Keratinocyte (primary cell): ENCODE measurements at regions not wholly inside any gene's neighbourhood (a gene's known extent, or its start where the extent isn't known, plus 50 kb on each side); places are given as distances from the start of the nearest gene placed in this dataset.

Experiments used
- DNase-seq: peaks from one replicate; pipeline ENCODE4 v3.0.0-alpha.2; 2011; ENCODE audit warnings: low read depth, missing footprints, low spot score
- FAIRE-seq: peaks from 2 replicates; lab custom pipeline; 2011; peaks lifted over from hg19 to GRCh38; lab: Jason Lieb, UNC
- H2AFZ ChIP-seq: 2 replicates; pipeline ENCODE4 v1.6.0; 2012; ENCODE audit warnings: low read length, control low read depth, inconsistent platforms; ENCODE audit not compliant: control insufficient read depth
- H3K27ac ChIP-seq: 2 replicates; pipeline ENCODE4 v1.5.1; 2011; ENCODE audit warnings: low read length; ENCODE audit not compliant: control insufficient read depth, insufficient read depth
- H3K27me3 ChIP-seq: 3 replicates; pipeline ENCODE4 v1.6.0; 2011; ENCODE audit warnings: low read length; ENCODE audit not compliant: control insufficient read depth, insufficient read depth; ENCODE audit errors: extremely low read depth
- H3K36me3 ChIP-seq, 2 experiments: 2 replicates in 1 of 2; 3 replicates in 1 of 2; pipeline ENCODE4 v1.5.1; 2011; ENCODE audit warnings: low read length in 2 of 2, mild to moderate bottlenecking in 1 of 2; ENCODE audit not compliant: control insufficient read depth in 2 of 2, insufficient read depth in 2 of 2; ENCODE audit errors: extremely low read depth in 1 of 2
- H3K4me1 ChIP-seq: 3 replicates; pipeline ENCODE4 v1.5.1; 2011; ENCODE audit warnings: low read length; ENCODE audit not compliant: control insufficient read depth, insufficient read depth; ENCODE audit errors: extremely low read depth
- H3K4me2 ChIP-seq: 3 replicates; pipeline ENCODE4 v1.6.0; 2011; ENCODE audit warnings: low read depth, low read length; ENCODE audit not compliant: control insufficient read depth, insufficient read depth; ENCODE audit errors: extremely low read depth
- H3K4me3 ChIP-seq, 3 experiments: fragments of 200-600 bp in 1 of 3; sonication (generic) in 1 of 3; 2 replicates in 2 of 3; 3 replicates in 1 of 3; pipeline ENCODE4 v1.5.1; 2011 to 2016; ENCODE audit warnings: low read length in 3 of 3, mild to moderate bottlenecking in 3 of 3, control low read depth in 2 of 3, inconsistent platforms in 1 of 3, low read depth in 1 of 3, mixed read lengths in 1 of 3, mixed run types in 1 of 3, moderate library complexity in 1 of 3; ENCODE audit not compliant: control insufficient read depth in 2 of 3, insufficient read depth in 2 of 3; ENCODE audit errors: extremely low read depth in 1 of 3
- H3K79me2 ChIP-seq: 2 replicates; pipeline ENCODE4 v1.6.0; 2012; ENCODE audit warnings: low read length; ENCODE audit not compliant: control insufficient read depth, insufficient read depth
- H3K9ac ChIP-seq: 3 replicates; pipeline ENCODE4 v1.6.0; 2011; ENCODE audit warnings: low read length; ENCODE audit not compliant: control insufficient read depth, insufficient read depth; ENCODE audit errors: extremely low read depth
- H3K9me1 ChIP-seq: 3 replicates; pipeline ENCODE4 v1.6.0; 2011; ENCODE audit warnings: low read length; ENCODE audit not compliant: control insufficient read depth, insufficient read depth; ENCODE audit errors: extremely low read depth
- H3K9me3 ChIP-seq: 2 replicates; pipeline ENCODE4 v1.5.1; 2012; ENCODE audit warnings: low read depth, low read length; ENCODE audit not compliant: control insufficient read depth
- H4K20me1 ChIP-seq: 3 replicates; pipeline ENCODE4 v1.6.0; 2011; ENCODE audit warnings: low read length; ENCODE audit not compliant: control insufficient read depth, insufficient read depth; ENCODE audit errors: extremely low read depth
- EZH2 ChIP-seq: IDR thresholded peaks from one replicate; pipeline ENCODE4 v1.6.1; 2012; ENCODE audit warnings: inconsistent platforms, mild to moderate bottlenecking, low read length, moderate library complexity
- dilution Hi-C: fragments of 300-500 bp; cut with MboI; formaldehyde crosslinking; loops from one replicate; pipeline ENCODE4 v1.7.0; 2020; ENCODE audit warnings: low sequenced_read_pairs; ENCODE audit not compliant: extremely low pct_ligation_motif_present
- TF ChIP-seq, protein P1 (sequence below), 3 experiments: IDR thresholded peaks in 1 of 3; conservative IDR thresholded peaks in 1 of 3; optimal IDR thresholded peaks in 1 of 3; 2 replicates in 2 of 3; 3 replicates in 1 of 3; pipeline versions ENCODE3 to v1.5.1; 2011; ENCODE audit warnings: low read length in 3 of 3, mild to moderate bottlenecking in 3 of 3, moderate library complexity in 2 of 3, control low read depth in 1 of 3, inconsistent platforms in 1 of 3; ENCODE audit not compliant: insufficient read depth in 2 of 3; ENCODE audit errors: extremely low read depth in 1 of 3

DNA sequence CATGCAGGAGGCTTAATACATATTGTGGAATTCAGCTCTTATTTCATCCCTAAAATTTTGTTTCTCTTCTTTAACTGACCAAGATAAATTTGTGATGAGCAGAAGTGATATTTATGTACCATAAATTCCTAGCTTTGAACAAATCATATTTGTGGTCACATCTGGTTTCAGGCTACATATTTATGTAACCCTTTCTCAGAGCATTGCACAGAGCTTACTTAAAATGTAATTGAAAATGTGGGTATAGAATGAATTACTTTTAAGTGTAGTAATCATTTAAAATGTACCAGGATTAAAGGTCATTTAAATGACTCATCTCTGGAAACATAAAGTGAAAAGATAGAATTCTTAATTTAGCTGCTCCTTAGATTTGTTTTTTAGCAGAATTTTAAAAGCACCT, 129.9 kb upstream of the FRMD6 start:
- H3K9ac ChIP-seq: no peak overlapping the region
- no peaks in the 10 kb centered on the region for H4K20me1 ChIP-seq
- DNase-seq: no peak
- dilution Hi-C loops: no loop called here
- H3K9me3 ChIP-seq: no peaks in the 10 kb centered on the region
- no peaks in the 10 kb centered on the region for H3K27me3 ChIP-seq
- H3K9me1 ChIP-seq: no peaks in the 10 kb centered on the region
- peaks cover 14 to 28% of the 10 kb centered on the region in 2 experiments for H3K36me3 ChIP-seq
- no peak overlapping the region for H3K4me2 ChIP-seq
- no peak overlapping the region for H3K4me3 ChIP-seq
- no peak overlapping the region for H3K27ac ChIP-seq
- no peak for TF ChIP-seq EZH2
- TF ChIP-seq, protein P1, sequence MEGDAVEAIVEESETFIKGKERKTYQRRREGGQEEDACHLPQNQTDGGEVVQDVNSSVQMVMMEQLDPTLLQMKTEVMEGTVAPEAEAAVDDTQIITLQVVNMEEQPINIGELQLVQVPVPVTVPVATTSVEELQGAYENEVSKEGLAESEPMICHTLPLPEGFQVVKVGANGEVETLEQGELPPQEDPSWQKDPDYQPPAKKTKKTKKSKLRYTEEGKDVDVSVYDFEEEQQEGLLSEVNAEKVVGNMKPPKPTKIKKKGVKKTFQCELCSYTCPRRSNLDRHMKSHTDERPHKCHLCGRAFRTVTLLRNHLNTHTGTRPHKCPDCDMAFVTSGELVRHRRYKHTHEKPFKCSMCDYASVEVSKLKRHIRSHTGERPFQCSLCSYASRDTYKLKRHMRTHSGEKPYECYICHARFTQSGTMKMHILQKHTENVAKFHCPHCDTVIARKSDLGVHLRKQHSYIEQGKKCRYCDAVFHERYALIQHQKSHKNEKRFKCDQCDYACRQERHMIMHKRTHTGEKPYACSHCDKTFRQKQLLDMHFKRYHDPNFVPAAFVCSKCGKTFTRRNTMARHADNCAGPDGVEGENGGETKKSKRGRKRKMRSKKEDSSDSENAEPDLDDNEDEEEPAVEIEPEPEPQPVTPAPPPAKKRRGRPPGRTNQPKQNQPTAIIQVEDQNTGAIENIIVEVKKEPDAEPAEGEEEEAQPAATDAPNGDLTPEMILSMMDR (optimal IDR thresholded peaks at IDR 0.05 in 1 of 3, IDR thresholded peaks at IDR 0.05 in 1 of 3, conservative IDR thresholded peaks at IDR 0.05 in 1 of 3; ENCODE audit: extremely low read depth in 1 of 3, insufficient read depth in 2 of 3, low read length in 3 of 3): no peak
- no peak for FAIRE-seq
- H2AFZ ChIP-seq: no peak overlapping the region
- peaks cover 30% of the 10 kb centered on the region for H3K4me1 ChIP-seq
- H3K79me2 ChIP-seq: peaks cover 91% of the 10 kb centered on the region

- dilution Hi-C loops: no loop called here
Measured at GRCh38 chr14:51523243-51523642, 128.5 kb upstream of the FRMD6 start.

More at GRCh38 chr14:51523243-51523642, 128.5 kb upstream of the FRMD6 start:
- peaks cover 30% of the 10 kb centered on the region for H3K4me1 ChIP-seq
- H3K9ac ChIP-seq: no peak overlapping the region
- H3K4me2 ChIP-seq: no peak overlapping the region
- no peaks in the 10 kb centered on the region for H4K20me1 ChIP-seq
- H3K9me3 ChIP-seq: no peaks in the 10 kb centered on the region
- H3K36me3 ChIP-seq: peaks cover 12 to 25% of the 10 kb centered on the region in 2 experiments
- FAIRE-seq (peak; percentile 46), DNase-seq (no peak)
- TF ChIP-seq, protein P1 (optimal IDR thresholded peaks at IDR 0.05 in 1 of 3, IDR thresholded peaks at IDR 0.05 in 1 of 3, conservative IDR thresholded peaks at IDR 0.05 in 1 of 3; ENCODE audit: extremely low read depth in 1 of 3, insufficient read depth in 2 of 3, low read length in 3 of 3): no peak
- TF ChIP-seq EZH2: no peak
- no peak overlapping the region for H3K27ac ChIP-seq
- no peaks in the 10 kb centered on the region for H3K27me3 ChIP-seq
- no peak overlapping the region for H2AFZ ChIP-seq
- no peaks in the 10 kb centered on the region for H3K9me1 ChIP-seq
- H3K4me3 ChIP-seq: no peak overlapping the region
- peaks cover 92% of the 10 kb centered on the region for H3K79me2 ChIP-seq
